HepG2 (cell line): ENCODE measurements at regions not wholly inside any gene's neighbourhood (a gene's known extent, or its start where the extent isn't known, plus 50 kb on each side); places are given as distances from the start of the nearest gene placed in this dataset.

ENCODE experiments used
- ETV5 ChIP-seq: IDR thresholded peaks from 2 replicates; pipeline ENCODE4 v1.6.1; 2018; ENCODE audit warnings: missing biosample characterization, missing genetic modification reagents, inconsistent platforms, borderline replicate concordance
- HNRNPH1 ChIP-seq: fragments of 200-400 bp; formaldehyde crosslinking; optimal IDR thresholded peaks from 2 replicates; pipeline ENCODE3; 2017; ENCODE audit warnings: mild to moderate bottlenecking, low read depth, low read length
- TGIF2 ChIP-seq: IDR thresholded peaks from 2 replicates; pipeline ENCODE4 v1.6.1; 2016; ENCODE audit warnings: control low read depth, missing compliant biosample characterization
- ZNF567 ChIP-seq: sonication (generic); formaldehyde crosslinking; IDR thresholded peaks from 2 replicates; pipeline ENCODE4 v1.8.1; 2023; ENCODE audit warnings: mild to moderate bottlenecking, missing genetic modification reagents, borderline replicate concordance
- ZNF629 ChIP-seq: sonication (generic); formaldehyde crosslinking; conservative IDR thresholded peaks from 2 replicates; pipeline ENCODE4 v1.5.0; 2020; ENCODE audit warnings: missing genetic modification reagents
- TF ChIP-seq, protein P1 (sequence below): sonication (generic); formaldehyde crosslinking; conservative IDR thresholded peaks from 2 replicates; pipeline ENCODE4 v1.8.0; 2022; ENCODE audit warnings: low read depth, missing genetic modification reagents
- TF ChIP-seq, protein P2 (sequence below): sonication (generic); formaldehyde crosslinking; IDR thresholded peaks from 2 replicates; pipeline ENCODE4 v1.4.0; 2020; ENCODE audit warnings: missing genetic modification reagents, mild to moderate bottlenecking, borderline replicate concordance
- TF ChIP-seq, protein P3 (sequence below), 2 experiments: sonication (generic) in 1 of 2; formaldehyde crosslinking in 1 of 2; IDR thresholded peaks; 2 replicates each; pipeline versions ENCODE4 v1.4.0 to v1.6.1; 2016 to 2020; ENCODE audit warnings: borderline replicate concordance in 1 of 2, low read depth in 1 of 2, mild to moderate bottlenecking in 1 of 2, missing genetic modification reagents in 1 of 2

DNA sequence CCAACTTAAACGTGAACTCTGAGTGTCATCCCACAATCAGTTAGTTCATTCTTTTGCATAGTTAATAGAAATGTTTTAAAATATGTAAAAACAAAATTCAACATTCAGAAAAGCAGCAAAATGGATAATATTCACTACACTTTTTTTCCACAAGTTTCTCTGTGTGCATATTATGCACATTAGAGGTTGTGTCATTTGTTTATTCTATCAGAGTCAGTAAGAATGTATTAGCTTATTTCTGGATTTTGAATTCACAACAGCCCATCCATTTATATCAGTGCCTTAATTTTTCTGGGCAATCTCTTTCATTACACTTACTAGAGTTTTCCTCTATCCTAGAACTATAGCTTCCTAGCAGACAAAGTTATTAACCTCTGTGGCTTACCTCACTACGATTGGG, 432.7 kb upstream of the SEMA3A start (continued):
- TF ChIP-seq, protein P1, sequence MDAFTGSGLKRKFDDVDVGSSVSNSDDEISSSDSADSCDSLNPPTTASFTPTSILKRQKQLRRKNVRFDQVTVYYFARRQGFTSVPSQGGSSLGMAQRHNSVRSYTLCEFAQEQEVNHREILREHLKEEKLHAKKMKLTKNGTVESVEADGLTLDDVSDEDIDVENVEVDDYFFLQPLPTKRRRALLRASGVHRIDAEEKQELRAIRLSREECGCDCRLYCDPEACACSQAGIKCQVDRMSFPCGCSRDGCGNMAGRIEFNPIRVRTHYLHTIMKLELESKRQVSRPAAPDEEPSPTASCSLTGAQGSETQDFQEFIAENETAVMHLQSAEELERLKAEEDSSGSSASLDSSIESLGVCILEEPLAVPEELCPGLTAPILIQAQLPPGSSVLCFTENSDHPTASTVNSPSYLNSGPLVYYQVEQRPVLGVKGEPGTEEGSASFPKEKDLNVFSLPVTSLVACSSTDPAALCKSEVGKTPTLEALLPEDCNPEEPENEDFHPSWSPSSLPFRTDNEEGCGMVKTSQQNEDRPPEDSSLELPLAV (CRISPR knock-in tag), result no peak
- TF ChIP-seq, protein P2, sequence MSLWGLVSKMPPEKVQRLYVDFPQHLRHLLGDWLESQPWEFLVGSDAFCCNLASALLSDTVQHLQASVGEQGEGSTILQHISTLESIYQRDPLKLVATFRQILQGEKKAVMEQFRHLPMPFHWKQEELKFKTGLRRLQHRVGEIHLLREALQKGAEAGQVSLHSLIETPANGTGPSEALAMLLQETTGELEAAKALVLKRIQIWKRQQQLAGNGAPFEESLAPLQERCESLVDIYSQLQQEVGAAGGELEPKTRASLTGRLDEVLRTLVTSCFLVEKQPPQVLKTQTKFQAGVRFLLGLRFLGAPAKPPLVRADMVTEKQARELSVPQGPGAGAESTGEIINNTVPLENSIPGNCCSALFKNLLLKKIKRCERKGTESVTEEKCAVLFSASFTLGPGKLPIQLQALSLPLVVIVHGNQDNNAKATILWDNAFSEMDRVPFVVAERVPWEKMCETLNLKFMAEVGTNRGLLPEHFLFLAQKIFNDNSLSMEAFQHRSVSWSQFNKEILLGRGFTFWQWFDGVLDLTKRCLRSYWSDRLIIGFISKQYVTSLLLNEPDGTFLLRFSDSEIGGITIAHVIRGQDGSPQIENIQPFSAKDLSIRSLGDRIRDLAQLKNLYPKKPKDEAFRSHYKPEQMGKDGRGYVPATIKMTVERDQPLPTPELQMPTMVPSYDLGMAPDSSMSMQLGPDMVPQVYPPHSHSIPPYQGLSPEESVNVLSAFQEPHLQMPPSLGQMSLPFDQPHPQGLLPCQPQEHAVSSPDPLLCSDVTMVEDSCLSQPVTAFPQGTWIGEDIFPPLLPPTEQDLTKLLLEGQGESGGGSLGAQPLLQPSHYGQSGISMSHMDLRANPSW (CRISPR knock-in tag), result no peak
- TF ChIP-seq ZNF567 (no peak), ZNF629 (no peak), ETV5 (CRISPR knock-in tag) (no peak), HNRNPH1 (no peak), TGIF2 (CRISPR knock-in tag) (no peak)
- TF ChIP-seq, protein P3, sequence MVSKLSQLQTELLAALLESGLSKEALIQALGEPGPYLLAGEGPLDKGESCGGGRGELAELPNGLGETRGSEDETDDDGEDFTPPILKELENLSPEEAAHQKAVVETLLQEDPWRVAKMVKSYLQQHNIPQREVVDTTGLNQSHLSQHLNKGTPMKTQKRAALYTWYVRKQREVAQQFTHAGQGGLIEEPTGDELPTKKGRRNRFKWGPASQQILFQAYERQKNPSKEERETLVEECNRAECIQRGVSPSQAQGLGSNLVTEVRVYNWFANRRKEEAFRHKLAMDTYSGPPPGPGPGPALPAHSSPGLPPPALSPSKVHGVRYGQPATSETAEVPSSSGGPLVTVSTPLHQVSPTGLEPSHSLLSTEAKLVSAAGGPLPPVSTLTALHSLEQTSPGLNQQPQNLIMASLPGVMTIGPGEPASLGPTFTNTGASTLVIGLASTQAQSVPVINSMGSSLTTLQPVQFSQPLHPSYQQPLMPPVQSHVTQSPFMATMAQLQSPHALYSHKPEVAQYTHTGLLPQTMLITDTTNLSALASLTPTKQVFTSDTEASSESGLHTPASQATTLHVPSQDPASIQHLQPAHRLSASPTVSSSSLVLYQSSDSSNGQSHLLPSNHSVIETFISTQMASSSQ (IDR thresholded peaks at IDR 0.05; ENCODE audit: low read depth), result no peak
- TF ChIP-seq, protein P3 (CRISPR knock-in tag; IDR thresholded peaks at IDR 0.05; ENCODE audit: borderline replicate concordance), result no peak
